ENCODE measurements at regions not wholly inside any gene's neighbourhood (a gene's known extent, or its start where the extent isn't known, plus 50 kb on each side); places are given as distances from the start of the nearest gene placed in this dataset.
"Not testable (repeated sequence)": the region's sequence is repeated elsewhere in the genome, so short reads cannot be mapped to it uniquely, and the experiment has no call there.

DNA sequence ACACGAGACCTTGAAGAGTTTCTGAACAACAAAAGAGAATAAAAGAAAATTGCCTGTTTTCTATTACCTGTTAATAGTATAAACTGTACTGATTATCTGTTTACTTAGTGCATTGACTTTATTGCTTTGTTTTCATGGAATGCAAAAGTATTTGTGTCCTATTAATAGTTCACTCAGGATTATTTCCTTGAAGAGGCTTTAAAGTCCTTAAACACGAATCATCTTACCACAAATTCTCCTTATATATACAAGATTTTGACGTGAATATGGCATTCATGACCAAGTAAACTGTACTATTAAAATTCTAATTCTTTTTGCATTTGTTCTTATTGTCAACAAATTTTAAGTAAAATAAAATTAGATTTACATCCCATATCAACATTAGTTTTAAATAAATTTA lies 513.0 kb downstream of the NTRK3 start:
- DNase-seq (ENCODE audit: low read depth in 2 of 2): no peak
- H3K4me3 ChIP-seq (replicated peaks in 1 of 2; ENCODE audit: low read depth in 2 of 2, low read length in 2 of 2): no peak overlapping the region
- TF ChIP-seq, protein P1, sequence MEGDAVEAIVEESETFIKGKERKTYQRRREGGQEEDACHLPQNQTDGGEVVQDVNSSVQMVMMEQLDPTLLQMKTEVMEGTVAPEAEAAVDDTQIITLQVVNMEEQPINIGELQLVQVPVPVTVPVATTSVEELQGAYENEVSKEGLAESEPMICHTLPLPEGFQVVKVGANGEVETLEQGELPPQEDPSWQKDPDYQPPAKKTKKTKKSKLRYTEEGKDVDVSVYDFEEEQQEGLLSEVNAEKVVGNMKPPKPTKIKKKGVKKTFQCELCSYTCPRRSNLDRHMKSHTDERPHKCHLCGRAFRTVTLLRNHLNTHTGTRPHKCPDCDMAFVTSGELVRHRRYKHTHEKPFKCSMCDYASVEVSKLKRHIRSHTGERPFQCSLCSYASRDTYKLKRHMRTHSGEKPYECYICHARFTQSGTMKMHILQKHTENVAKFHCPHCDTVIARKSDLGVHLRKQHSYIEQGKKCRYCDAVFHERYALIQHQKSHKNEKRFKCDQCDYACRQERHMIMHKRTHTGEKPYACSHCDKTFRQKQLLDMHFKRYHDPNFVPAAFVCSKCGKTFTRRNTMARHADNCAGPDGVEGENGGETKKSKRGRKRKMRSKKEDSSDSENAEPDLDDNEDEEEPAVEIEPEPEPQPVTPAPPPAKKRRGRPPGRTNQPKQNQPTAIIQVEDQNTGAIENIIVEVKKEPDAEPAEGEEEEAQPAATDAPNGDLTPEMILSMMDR (IDR thresholded peaks at IDR 0.05; ENCODE audit: low read depth, low read length): no peak

DNA sequence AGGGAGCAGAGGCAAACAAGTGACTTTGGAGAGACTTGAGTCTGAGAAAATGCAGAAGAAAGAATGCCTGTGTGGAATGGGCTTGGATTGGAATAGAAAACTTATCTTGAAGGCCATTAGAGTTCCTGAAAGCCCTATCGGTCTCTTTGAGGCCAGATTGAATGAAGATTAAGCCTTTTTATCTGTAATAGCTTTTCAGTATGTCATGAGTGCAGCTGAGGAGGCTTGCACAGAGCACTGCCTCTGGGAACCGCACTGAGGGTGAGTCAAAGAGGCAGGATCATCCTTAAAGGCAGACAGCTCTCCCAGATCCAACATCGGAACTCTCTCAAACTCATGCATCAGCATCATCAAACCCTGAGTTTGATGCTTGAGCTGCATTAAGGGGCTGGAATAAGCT lies 515.2 kb downstream of the NTRK3 start:
- DNase-seq (ENCODE audit: low read depth in 2 of 2): no peak
- TF ChIP-seq, protein P1 (IDR thresholded peaks at IDR 0.05; ENCODE audit: low read depth, low read length): no peak
- H3K4me3 ChIP-seq (replicated peaks in 1 of 2; ENCODE audit: low read depth in 2 of 2, low read length in 2 of 2): no peak overlapping the region

DNA sequence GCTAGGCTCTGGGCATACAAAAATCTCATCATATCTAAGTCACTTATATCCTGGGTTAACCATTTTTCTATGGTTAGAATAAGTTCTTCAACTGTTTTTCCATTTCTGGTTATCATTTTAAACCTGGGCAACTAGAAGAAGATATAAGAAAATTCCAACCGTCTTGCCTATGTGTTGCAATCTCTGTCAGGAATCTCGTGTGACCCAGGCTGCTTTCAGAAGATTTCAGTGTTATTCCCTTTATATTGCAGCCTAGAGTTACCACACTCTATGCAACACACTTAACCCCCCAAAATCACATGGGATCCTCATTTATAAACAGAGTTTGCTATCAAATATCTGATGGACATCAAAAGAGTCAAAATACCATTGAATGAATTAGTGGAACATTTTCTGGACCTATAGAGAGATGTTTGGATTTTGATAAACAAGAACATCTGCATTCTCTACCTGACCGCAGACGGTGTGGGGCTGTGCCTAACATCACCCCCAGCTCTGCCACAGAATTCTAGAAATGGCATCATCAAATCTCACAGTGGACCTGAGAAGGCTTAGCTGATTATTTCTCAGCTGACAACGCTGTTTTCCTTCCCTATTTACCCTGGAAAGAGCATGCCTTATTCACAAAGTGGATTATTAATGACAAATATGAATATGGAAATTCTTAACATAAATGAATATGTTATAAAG lies 515.7 kb downstream of the NTRK3 start:
- H3K4me3 ChIP-seq (replicated peaks in 1 of 2; ENCODE audit: low read depth in 2 of 2, low read length in 2 of 2): no peak overlapping the region
- TF ChIP-seq, protein P1 (IDR thresholded peaks at IDR 0.05; ENCODE audit: low read depth, low read length): no peak
- DNase-seq (ENCODE audit: low read depth in 2 of 2): no peak

DNA sequence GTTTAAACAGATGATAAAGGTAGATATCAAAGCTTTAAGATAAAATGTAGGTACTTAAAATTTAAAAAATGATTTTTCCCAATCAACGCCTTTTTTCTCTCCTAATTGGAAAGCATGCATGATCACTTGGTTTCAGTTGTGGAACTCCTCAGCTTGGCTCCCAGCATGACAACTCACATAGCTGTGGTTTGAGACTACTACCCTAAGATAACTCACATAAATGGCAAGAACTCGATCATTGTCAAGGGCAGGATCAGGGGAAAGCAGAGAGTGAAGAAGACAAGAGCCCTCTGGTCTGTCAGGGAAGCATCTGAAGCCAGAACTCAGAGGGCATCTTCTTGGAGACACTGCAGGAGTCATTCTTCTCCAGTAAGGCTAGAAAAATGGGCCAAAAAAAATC lies 516.7 kb downstream of the NTRK3 start:
- TF ChIP-seq, protein P1 (IDR thresholded peaks at IDR 0.05; ENCODE audit: low read depth, low read length): no peak
- no peak overlapping the region for H3K4me3 ChIP-seq (replicated peaks in 1 of 2; ENCODE audit: low read depth in 2 of 2, low read length in 2 of 2)
- DNase-seq (ENCODE audit: low read depth in 2 of 2): peak in 1 of 2 donors; percentile 18

DNA sequence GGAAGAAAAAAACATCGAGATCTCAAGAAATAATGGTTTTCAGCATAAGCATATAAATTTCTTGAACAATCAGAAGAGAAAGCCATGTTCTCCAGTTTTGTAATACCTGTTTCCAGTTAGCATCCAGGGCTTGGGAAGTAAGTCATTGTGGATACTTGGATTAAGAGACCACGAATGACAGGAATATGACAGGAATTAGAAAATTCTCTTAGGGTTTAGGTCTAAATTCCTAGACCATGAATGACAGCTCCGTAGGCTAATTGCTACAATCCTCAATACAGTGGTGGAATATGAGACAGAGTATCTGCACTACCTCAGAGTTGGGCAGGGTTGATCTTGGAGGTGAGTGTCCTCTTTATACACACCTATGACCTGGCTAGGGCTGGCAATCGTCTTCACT lies 517.5 kb downstream of the NTRK3 start:
- no peak for DNase-seq (ENCODE audit: low read depth in 2 of 2)
- no peak overlapping the region for H3K4me3 ChIP-seq (replicated peaks in 1 of 2; ENCODE audit: low read depth in 2 of 2, low read length in 2 of 2)
- TF ChIP-seq, protein P1 (IDR thresholded peaks at IDR 0.05; ENCODE audit: low read depth, low read length): no peak

DNA sequence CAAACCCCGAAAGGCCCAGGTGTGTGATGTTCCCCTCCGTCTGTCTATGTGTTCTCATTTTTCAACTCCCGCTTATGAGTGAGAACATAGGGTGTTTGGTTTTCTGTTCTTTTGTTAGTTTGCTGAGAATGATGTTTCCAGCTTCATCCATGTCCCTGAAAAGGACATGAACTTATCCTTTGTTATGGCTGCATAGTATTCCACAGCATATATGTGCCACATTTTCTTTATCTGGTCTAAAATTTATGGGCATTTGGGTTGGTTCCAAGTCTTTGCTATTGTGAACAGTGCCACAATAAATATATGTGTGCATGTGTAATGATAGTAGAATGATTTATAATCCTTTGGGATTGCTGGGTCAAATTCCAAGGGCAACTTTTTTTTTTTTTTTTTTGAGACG lies 519.1 kb downstream of the NTRK3 start:
- not testable (repeated sequence) for H3K4me3 ChIP-seq (replicated peaks in 1 of 2; ENCODE audit: low read depth in 2 of 2, low read length in 2 of 2); DNase-seq (ENCODE audit: low read depth in 2 of 2)

DNA sequence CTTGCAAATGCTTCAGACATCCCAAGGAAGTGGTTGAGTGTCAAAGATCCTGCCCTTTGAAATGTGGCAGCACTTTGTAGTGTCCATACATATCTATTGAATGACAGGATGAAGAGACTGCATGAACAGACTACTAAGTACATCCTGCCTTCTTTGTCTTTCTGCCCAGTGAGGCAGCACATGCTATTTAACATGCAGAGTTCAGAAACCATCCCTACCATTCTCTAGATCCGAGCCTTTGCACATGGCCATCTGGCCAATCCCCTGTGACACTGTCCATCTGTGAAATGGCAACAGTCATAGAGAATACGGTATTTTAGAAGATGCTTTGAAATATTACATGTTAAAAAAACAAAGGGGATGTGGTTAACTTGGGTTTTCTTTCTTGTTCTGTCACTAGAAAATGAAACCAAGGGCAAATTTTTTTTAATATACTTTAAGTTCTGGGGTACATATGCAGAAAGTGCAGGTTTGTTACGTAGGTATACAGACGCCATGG lies 519.6 kb downstream of the NTRK3 start:
- DNase-seq (ENCODE audit: low read depth in 2 of 2): no peak
- no peak overlapping the region for H3K4me3 ChIP-seq (replicated peaks in 1 of 2; ENCODE audit: low read depth in 2 of 2, low read length in 2 of 2)
- TF ChIP-seq, protein P1 (IDR thresholded peaks at IDR 0.05; ENCODE audit: low read depth, low read length): no peak
